SK-N-SH (cell line): ENCODE measurements at regions not wholly inside any gene's neighbourhood (a gene's known extent, or its start where the extent isn't known, plus 50 kb on each side); places are given as distances from the start of the nearest gene placed in this dataset.

ENCODE experiments used
- CTCF ChIA-PET: fragments of 300-600, 350-600 bp; formaldehyde crosslinking; extraction: SDS; loops from one replicate; lab custom pipeline; 2021; lab: Yijun Ruan, JAX
- POLR2A ChIA-PET: fragments of 350-600 bp; sonication (Branson Sonifier 250); formaldehyde crosslinking; extraction: SDS; loops from one replicate; lab custom pipeline; 2020; ENCODE audit warnings: antibody characterized with exemption, inconsistent platforms; lab: Yijun Ruan, JAX
- DNase-seq: peaks from one replicate; pipeline ENCODE4 v3.0.0; 2012
- H2AFZ ChIP-seq: fragments of 200-600 bp; sonication (generic); 2 replicates; pipeline ENCODE4 v1.8.1; 2016; ENCODE audit warnings: antibody characterized with exemption, mild to moderate bottlenecking, low read depth
- H3F3A ChIP-seq: fragments of 200-600 bp; sonication (generic); replicated peaks from 2 replicates; pipeline ENCODE3; 2016; ENCODE audit warnings: antibody characterized with exemption, mild to moderate bottlenecking; ENCODE audit not compliant: insufficient read depth
- H3K27ac ChIP-seq, 2 experiments: fragments of 200-500 bp in 1 of 2; fragments of 200-600 bp in 1 of 2; sonication (Bioruptor generic) in 1 of 2; sonication (generic), shearing (Covaris generic) in 1 of 2; 2 replicates each; pipeline versions ENCODE4 v1.5.1 to v1.6.1; 2014 to 2016; ENCODE audit warnings: low read depth in 2 of 2, inconsistent platforms in 1 of 2, low read length in 1 of 2, mild to moderate bottlenecking in 1 of 2, mixed read lengths in 1 of 2
- H3K27me3 ChIP-seq: fragments of 200-600 bp; sonication (generic), shearing (Covaris generic); 2 replicates; pipeline ENCODE4 v1.6.1; 2016; ENCODE audit warnings: mixed run types; ENCODE audit not compliant: insufficient read depth
- H3K36me3 ChIP-seq, 2 experiments: fragments of 200-500 bp in 1 of 2; fragments of 200-600 bp in 1 of 2; sonication (Bioruptor generic) in 1 of 2; sonication (generic) in 1 of 2; replicated peaks in 1 of 2; 2 replicates each; pipeline versions ENCODE3 to v1.5.1; 2014 to 2016; ENCODE audit warnings: low read length in 1 of 2, mild to moderate bottlenecking in 1 of 2; ENCODE audit not compliant: insufficient read depth in 2 of 2, control insufficient read depth in 1 of 2
- H3K4me1 ChIP-seq, 2 experiments: fragments of 200-500 bp in 1 of 2; fragments of 200-600 bp in 1 of 2; sonication (Bioruptor generic) in 1 of 2; sonication (generic), shearing (Covaris generic) in 1 of 2; 2 replicates each; pipeline versions ENCODE4 v1.5.1 to v1.6.1; 2014 to 2016; ENCODE audit warnings: low read depth in 1 of 2, low read length in 1 of 2, mixed run types in 1 of 2; ENCODE audit not compliant: insufficient read depth in 2 of 2, control insufficient read depth in 1 of 2
- H3K4me2 ChIP-seq: fragments of 200-600 bp; sonication (generic), shearing (Covaris generic); 2 replicates; pipeline ENCODE4 v1.6.1; 2017; ENCODE audit warnings: mixed run types
- H3K4me3 ChIP-seq, 2 experiments: fragments of 200-500 bp in 1 of 2; fragments of 200-600 bp in 1 of 2; sonication (Bioruptor generic) in 1 of 2; sonication (generic), shearing (Covaris generic) in 1 of 2; 2 replicates each; pipeline versions ENCODE4 v1.5.1 to v1.8.1; 2014 to 2016; ENCODE audit warnings: low read depth in 2 of 2, inconsistent platforms in 1 of 2, low read length in 1 of 2, mild to moderate bottlenecking in 1 of 2, mixed read lengths in 1 of 2, moderate library complexity in 1 of 2
- H3K79me2 ChIP-seq: fragments of 200-600 bp; sonication (generic); 2 replicates; pipeline ENCODE4 v1.8.1; 2017; ENCODE audit warnings: mild to moderate bottlenecking; ENCODE audit not compliant: insufficient read depth
- H3K9ac ChIP-seq: fragments of 200-600 bp; sonication (generic); 2 replicates; pipeline ENCODE4 v1.6.1; 2017; ENCODE audit warnings: mixed run types
- H3K9me2 ChIP-seq: fragments of 200-600 bp; sonication (generic); 2 replicates; pipeline ENCODE4 v1.6.1; 2017; ENCODE audit warnings: mixed run types
- H3K9me3 ChIP-seq: fragments of 200-600 bp; sonication (generic); 2 replicates; pipeline ENCODE4 v1.6.1; 2017; ENCODE audit warnings: mixed run types, mild to moderate bottlenecking, moderate library complexity
- H4K20me1 ChIP-seq: fragments of 200-600 bp; sonication (generic); 2 replicates; pipeline ENCODE4 v1.6.1; 2017; ENCODE audit warnings: mild to moderate bottlenecking, mixed run types; ENCODE audit not compliant: insufficient read depth
- FOSL2 ChIP-seq: IDR thresholded peaks from 2 replicates; pipeline ENCODE4 v1.4.0; 2012; ENCODE audit warnings: low read depth, mild to moderate bottlenecking, moderate library complexity, borderline replicate concordance
- FOXJ3 ChIP-seq: sonication (generic); formaldehyde crosslinking; IDR thresholded peaks from 2 replicates; pipeline ENCODE4 v1.5.1; 2020; ENCODE audit warnings: mild to moderate bottlenecking, missing genetic modification reagents
- FOXM1 ChIP-seq: IDR thresholded peaks from 2 replicates; pipeline ENCODE4 v1.4.0; 2012; ENCODE audit warnings: low read depth, mild to moderate bottlenecking
- GABPA ChIP-seq: IDR thresholded peaks from 2 replicates; pipeline ENCODE4 v1.4.0; 2012; ENCODE audit warnings: low read depth, mild to moderate bottlenecking
- IRF3 ChIP-seq: fragments of 150-350 bp; IDR thresholded peaks from 2 replicates; pipeline ENCODE4 v1.6.1; 2016; ENCODE audit warnings: mild to moderate bottlenecking, low read depth, low read length
- JUND ChIP-seq: IDR thresholded peaks from 2 replicates; pipeline ENCODE4 v1.4.0; 2012
- MEF2A ChIP-seq: IDR thresholded peaks from 2 replicates; pipeline ENCODE4 v1.4.0; 2012; ENCODE audit warnings: low read depth, borderline replicate concordance
- NFIC ChIP-seq: IDR thresholded peaks from 2 replicates; pipeline ENCODE4 v1.4.0; 2012; ENCODE audit warnings: borderline replicate concordance
- NRF1 ChIP-seq: IDR thresholded peaks from 2 replicates; pipeline ENCODE4 v1.6.1; 2012; ENCODE audit warnings: low read depth, mild to moderate bottlenecking, low read length
- RFX5 ChIP-seq: IDR thresholded peaks from 2 replicates; pipeline ENCODE4 v1.6.1; 2012; ENCODE audit warnings: mild to moderate bottlenecking, improper control_type of control experiment, low read length
- RXRA ChIP-seq: IDR thresholded peaks from 2 replicates; pipeline ENCODE4 v1.4.0; 2012; ENCODE audit warnings: low read depth, mild to moderate bottlenecking, borderline replicate concordance
- SIN3A ChIP-seq: IDR thresholded peaks from 2 replicates; pipeline ENCODE4 v1.6.1; 2012; ENCODE audit warnings: low read depth, mild to moderate bottlenecking, low read length, moderate library complexity, borderline replicate concordance
- TEAD4 ChIP-seq: IDR thresholded peaks from 2 replicates; pipeline ENCODE4 v1.4.0; 2012; ENCODE audit warnings: mild to moderate bottlenecking, borderline replicate concordance; ENCODE audit not compliant: insufficient read depth
- YY1 ChIP-seq: IDR thresholded peaks from 2 replicates; pipeline ENCODE4 v1.4.0; 2012; ENCODE audit warnings: low read depth, mild to moderate bottlenecking
- TF ChIP-seq, protein P1 (sequence below): IDR thresholded peaks from 2 replicates; pipeline ENCODE4 v1.4.0; 2012; ENCODE audit warnings: low read depth, borderline replicate concordance
- TF ChIP-seq, protein P2 (sequence below): fragments of 200-600 bp; sonication (generic); IDR thresholded peaks from 2 replicates; pipeline ENCODE4 v1.6.1; 2017; ENCODE audit warnings: antibody characterized with exemption, mild to moderate bottlenecking, moderate library complexity
- TF ChIP-seq, protein P3 (sequence below): fragments of 150-350 bp; IDR thresholded peaks from 2 replicates; pipeline ENCODE4 v1.6.1; 2017; ENCODE audit warnings: antibody characterized with exemption, low read length, low read depth, borderline replicate concordance

- TF ChIP-seq, protein P1, sequence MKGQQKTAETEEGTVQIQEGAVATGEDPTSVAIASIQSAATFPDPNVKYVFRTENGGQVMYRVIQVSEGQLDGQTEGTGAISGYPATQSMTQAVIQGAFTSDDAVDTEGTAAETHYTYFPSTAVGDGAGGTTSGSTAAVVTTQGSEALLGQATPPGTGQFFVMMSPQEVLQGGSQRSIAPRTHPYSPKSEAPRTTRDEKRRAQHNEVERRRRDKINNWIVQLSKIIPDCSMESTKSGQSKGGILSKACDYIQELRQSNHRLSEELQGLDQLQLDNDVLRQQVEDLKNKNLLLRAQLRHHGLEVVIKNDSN = no peak
- no peak for TF ChIP-seq FOXJ3
Observed at GRCh38 chr6:71567562-71567961, 279.0 kb downstream of the OGFRL1 start (continued).

GRCh38 chr6:71577766-71578165 is 289.2 kb downstream of the OGFRL1 start:
- Histone ChIP-seq H3K4me1 (no peaks in the 10 kb centered on the region), H3K4me3 (no peak overlapping the region), H3K79me2 (no peaks in the 10 kb centered on the region), H3K9me3 (no peaks in the 10 kb centered on the region), H3K9ac (no peak overlapping the region), H4K20me1 (no peaks in the 10 kb centered on the region), H3K27me3 (no peaks in the 10 kb centered on the region), H3K4me2 (no peak overlapping the region), H3K9me2 (no peaks in the 10 kb centered on the region), H2AFZ (no peak overlapping the region), H3K27ac (no peak overlapping the region), H3K36me3 (no peaks in the 10 kb centered on the region), H3F3A (no peaks in the 10 kb centered on the region)
- POLR2A ChIA-PET = no interaction called here
- CTCF ChIA-PET = no interaction called here
- DNase-seq = no peak
- TF ChIP-seq RXRA (no peak), JUND (no peak), SIN3A (no peak), IRF3 (no peak), NFIC (no peak), TEAD4 (no peak), GABPA (no peak), FOXM1 (no peak), YY1 (no peak), RFX5 (no peak), MEF2A (no peak), NRF1 (no peak), FOSL2 (no peak)
- TF ChIP-seq, protein P2, sequence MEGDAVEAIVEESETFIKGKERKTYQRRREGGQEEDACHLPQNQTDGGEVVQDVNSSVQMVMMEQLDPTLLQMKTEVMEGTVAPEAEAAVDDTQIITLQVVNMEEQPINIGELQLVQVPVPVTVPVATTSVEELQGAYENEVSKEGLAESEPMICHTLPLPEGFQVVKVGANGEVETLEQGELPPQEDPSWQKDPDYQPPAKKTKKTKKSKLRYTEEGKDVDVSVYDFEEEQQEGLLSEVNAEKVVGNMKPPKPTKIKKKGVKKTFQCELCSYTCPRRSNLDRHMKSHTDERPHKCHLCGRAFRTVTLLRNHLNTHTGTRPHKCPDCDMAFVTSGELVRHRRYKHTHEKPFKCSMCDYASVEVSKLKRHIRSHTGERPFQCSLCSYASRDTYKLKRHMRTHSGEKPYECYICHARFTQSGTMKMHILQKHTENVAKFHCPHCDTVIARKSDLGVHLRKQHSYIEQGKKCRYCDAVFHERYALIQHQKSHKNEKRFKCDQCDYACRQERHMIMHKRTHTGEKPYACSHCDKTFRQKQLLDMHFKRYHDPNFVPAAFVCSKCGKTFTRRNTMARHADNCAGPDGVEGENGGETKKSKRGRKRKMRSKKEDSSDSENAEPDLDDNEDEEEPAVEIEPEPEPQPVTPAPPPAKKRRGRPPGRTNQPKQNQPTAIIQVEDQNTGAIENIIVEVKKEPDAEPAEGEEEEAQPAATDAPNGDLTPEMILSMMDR = no peak
- TF ChIP-seq, protein P3, sequence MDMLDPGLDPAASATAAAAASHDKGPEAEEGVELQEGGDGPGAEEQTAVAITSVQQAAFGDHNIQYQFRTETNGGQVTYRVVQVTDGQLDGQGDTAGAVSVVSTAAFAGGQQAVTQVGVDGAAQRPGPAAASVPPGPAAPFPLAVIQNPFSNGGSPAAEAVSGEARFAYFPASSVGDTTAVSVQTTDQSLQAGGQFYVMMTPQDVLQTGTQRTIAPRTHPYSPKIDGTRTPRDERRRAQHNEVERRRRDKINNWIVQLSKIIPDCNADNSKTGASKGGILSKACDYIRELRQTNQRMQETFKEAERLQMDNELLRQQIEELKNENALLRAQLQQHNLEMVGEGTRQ = no peak
